HG03354 (cell line): ENCODE measurements at regions not wholly inside any gene's neighbourhood (a gene's known extent, or its start where the extent isn't known, plus 50 kb on each side); places are given as distances from the start of the nearest gene placed in this dataset.

Experiments used
- ATAC-seq: cut with Tn5 transposase; IDR thresholded peaks from one replicate; pipeline ENCODE4 v1.9.1; 2021; ENCODE audit warnings: mild to moderate bottlenecking; ENCODE audit not compliant: unreplicated experiment, poor library complexity, severe bottlenecking

DNA sequence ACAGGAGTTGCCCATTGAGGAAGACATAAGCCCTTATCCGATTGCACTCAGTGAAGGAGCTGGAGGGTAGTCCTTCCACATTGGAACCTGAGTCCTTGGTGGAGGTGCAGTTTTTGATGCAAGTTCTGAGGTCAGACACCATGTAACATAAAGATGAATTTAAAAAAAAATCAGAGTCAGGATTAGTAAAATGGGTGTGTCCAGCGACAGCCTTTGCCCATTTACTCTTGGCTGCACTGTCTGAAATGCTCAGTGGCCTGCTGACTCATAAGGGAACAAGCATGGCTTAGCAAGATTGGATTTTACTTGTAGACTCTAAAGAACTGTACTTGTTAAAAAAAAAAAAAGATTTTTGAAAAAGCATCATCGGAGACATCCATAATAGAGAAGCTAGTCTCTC is 241.1 kb upstream of the TOPAZ1 start:
- ATAC-seq, result no peak

DNA sequence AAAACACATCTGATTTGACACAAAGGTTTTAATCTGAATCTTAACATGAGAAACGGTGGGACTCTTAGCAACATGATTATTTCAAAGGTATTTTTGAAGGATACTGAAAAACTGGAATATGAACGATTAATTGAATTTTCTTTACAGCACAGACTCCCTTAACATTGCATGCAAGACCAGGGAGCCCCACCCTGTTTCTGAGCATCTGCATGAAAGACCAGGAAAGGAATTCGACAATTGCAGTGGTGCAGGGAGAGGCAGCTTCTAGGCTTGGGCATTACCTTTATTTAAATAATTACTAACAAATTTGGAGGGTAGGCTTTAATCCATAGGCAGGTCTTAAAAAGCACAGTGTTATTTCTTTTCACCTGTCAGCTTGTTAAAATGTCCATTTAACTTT is 240.6 kb upstream of the TOPAZ1 start:
- ATAC-seq, result no peak

DNA sequence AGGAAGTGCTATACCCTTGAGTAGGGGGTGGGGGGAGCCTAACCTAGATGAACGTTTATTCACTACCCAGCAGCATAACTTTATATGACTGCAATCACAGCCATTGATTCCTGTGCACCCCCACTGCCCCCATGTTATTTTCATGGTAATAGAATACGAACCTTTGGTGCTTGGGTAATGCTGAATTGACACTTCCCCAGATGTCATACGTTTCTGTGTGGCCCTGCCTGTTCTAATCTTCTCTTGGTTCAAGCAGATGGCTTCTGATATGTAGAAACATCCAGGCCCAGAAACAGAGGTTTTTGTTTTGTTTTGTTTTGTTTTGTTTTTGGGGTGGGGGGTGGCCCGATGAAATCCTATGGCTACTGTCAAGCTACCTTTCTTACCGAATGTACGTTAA is 237.9 kb upstream of the TOPAZ1 start:
- no peak for ATAC-seq

DNA sequence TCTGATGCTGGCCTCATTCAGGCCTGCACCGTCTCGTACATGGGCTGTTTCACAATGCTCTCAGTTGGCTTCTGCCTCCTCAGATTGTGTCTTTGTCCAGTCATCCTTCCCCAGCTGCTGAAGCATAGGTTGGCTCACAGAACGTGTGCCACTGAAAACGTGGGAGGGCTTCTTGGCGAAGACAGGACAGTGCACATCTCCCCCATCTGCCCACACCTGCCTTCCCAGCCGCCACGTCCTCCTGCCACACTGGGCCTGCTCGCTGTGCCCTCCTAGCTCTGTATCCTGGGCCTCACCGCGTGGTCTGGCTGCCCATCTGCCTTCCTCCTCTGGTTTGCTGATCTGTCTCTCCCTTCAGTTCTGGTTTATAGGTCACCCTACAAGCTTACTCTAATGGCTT is 230.0 kb upstream of the TOPAZ1 start:
- no peak for ATAC-seq

DNA sequence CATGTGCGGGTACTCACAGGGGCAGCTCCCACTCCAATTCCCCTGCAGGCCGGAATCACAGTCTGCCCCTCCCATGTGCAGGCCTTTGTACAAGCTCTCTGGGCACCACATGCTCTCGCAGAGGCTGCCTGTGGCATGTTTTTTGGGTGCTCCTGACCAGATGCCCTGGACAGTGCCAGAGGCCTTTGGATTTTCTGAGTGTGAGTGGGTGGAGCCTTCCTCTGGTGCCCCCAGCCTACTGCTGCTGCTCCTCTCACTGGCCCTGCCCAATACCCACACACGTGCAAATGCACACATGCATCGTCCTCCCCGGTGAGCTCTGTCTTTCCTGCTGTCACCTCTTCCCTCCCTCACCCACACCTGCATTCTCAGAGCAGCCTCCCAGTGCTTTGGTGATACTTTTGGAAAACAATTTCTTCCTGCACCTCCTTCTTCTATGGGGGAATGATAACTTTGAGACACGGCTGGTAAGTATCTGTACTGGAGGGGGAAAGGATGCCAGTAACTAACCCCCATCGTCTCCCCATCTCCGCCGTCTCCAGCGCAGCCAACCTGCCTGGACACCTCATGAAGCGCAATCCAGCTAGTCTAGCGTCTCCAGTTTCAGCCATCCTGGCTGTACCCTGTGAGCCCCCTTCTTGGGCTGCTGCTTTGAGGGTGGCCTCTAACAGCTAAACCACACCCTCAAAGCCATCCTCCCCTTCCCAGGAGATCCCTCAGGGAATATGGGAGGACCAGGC is 229.4 kb upstream of the TOPAZ1 start:
- ATAC-seq, result no peak

DNA sequence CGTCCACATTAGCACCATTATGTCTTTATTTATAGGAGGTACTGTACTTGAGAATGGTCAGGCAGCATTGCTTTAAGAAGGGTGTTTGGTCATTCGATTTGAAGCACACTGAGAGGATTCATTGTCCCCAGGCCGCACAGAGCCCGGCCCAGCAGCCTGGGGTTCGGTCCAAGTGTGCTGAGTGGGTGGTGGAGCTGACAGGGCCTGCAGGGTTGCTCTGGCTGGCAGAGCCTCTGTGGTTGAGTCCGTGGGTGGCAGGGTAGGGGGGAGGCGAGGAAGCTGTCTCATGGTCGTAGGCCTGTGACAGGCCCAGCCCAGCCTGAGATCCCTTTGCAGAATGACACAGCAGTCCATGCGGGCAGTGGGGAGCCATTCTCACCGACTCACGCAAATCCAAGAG is 227.7 kb upstream of the TOPAZ1 start:
- ATAC-seq, result no peak

DNA sequence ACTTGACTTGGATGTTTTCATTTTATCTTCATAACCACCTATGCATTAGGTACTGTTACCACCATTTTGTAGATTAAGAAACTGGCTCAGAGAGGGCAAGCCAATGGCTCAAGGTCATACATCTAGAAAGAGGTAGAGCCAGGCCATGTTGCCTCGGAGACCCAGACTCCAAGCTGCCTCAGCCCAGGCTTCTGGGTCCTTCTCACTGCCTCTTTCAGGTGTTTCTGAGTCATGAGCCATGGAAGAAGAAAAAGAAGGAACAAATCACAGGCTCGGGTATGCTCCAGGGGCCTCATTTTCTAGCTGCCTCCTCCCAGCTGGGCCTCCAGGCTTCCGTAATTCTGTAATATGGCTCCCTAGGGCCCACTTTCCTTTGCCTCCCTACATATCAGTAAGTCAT is 226.5 kb upstream of the TOPAZ1 start:
- no peak for ATAC-seq

DNA sequence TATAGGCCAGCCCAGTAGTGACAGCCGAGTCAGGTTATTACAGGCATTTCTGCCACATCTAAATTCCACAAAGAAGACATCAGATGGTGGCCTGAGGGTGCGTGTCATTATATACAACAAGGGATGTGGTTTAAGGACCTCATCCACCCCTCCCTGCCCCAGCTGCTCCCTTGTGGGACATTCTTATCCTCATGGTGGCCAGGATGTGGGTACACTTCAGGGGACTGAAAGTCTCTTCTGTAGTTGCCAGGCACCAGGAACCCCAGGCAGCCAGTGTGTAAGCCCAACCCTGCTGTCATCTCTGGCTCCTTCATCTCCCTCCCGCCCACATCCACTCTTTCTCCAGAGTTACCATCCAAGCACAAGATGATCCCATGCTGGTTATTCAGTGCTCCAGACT is 224.9 kb upstream of the TOPAZ1 start:
- no peak for ATAC-seq

DNA sequence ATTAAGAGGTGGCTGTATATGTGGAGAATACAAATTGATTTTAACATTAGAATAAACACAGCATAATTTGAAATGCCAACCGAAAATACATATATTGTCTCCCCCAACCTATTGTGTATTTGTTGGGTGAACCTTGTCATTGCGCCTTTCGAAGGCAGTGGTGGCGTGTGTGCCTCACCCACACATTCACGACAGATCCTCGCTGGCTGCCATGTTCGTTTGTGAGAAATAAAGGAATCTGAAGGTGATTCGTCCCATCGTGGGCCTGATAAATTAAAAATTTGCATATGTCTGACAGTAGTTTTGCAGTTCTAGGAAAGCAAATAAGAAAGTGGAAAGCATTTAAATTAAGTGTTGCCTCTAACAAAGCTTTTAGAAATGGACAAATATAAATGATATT is 222.8 kb upstream of the TOPAZ1 start:
- ATAC-seq, result no peak

DNA sequence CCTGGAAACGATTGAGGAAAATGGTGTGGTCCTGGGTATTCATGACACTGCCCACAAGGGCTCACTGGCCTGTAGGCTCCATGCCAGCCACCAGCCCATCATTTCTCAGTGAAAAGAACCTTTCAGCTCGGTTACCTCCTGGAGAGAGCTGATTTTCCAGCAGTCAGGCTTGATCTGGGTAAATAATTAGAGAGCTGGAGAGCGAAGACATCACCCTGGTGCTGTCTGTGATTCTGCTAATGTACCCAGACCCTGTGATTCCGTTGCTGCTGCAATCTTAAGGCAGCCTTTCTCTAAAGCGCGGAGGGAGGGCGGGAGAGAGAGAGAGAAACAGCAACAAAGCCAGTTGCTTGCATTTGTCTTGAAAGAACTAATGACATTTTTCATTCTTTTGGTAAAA is 221.9 kb upstream of the TOPAZ1 start:
- no peak for ATAC-seq

DNA sequence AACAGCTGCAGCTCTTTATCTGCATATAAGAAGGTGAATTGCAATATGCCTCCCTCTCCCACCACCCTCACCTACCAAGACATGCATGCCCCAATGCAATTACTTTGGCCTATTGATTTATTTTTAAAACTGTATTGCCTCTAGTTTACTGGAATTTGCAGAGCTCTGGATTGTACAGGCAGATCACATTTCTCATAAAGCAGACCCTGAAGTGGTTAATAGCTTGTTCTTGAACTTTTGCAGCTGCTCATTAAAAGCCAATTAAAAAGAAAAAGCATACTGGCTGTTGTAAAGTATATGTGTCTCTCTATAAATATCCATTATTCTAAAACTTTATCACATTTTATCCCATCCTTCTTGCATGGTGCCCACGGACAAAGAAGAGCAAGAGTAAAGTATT is 221.5 kb upstream of the TOPAZ1 start:
- ATAC-seq, result no peak

DNA sequence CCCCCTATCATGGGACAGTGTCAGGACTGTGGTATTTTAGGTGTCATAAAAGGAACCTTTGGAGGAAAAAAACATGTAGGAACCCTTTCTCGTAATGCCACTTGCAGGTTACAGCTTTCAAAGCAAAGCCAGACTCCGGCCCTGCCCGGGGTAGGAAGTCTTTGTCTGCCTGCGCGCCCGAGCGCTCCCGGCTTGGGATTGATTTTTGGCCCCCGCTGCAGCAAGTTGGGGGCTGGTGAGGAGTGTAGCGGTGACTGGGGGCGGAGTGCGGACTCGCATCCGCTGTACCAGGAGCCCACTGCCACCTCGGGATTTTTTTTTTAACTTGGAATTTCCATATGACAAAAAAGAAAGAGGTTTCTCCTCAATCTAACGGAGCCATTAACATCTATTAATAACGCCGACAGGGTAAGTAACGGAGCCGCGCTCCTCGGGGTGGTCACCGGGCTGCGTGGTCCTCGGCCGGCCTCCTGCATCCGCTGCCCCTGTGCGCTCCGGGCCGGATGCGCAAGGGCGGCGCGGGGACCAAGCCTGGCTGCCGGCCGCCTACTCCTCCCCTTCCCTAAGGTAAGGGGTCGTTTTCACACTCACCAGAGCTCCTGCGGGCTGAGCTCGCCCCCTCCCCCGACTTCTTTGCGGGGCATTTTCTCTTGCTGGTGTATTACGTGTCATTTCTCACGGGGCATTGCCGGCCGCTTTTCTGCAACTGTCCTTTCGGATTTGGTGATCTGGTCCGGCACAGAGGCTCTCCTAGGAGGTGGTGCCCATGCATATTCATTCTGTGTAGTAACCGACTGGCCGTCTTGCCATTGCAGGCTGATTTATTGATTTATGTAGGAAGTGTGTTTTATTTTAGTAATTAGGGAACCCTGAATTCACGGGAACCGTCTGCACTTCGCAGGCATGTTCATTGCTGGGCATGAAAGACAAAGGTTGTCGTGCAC is 219.8 kb upstream of the TOPAZ1 start:
- no peak for ATAC-seq

DNA sequence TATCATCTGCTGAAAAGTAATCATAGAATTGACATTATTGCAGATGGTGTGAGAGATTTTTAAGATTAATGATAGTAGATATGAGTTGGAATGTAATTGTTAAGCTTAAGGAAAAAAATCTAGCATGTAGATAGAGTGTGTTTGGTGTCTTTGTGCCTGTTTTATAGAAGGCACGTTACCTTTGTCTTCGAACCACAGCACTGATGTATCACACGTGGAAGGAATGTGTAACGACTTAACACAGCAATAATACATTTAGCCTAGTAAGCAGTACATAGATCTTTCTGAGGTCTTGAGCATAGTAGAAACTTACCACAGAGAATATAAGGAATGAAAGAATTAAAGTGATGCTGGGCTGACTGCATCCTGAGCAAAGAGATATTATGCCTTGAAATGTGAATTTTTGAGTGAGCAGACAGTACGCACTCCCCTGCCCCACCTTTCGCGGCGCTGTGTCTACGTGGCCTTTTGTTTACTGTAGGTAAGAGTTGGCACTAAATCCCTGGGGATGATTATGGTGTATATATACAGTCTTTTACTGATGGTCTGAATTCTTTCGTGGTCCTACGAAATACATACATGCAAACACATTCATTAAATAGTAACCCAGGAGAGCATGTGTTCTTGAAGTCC is 217.6 kb upstream of the TOPAZ1 start:
- no peak for ATAC-seq

DNA sequence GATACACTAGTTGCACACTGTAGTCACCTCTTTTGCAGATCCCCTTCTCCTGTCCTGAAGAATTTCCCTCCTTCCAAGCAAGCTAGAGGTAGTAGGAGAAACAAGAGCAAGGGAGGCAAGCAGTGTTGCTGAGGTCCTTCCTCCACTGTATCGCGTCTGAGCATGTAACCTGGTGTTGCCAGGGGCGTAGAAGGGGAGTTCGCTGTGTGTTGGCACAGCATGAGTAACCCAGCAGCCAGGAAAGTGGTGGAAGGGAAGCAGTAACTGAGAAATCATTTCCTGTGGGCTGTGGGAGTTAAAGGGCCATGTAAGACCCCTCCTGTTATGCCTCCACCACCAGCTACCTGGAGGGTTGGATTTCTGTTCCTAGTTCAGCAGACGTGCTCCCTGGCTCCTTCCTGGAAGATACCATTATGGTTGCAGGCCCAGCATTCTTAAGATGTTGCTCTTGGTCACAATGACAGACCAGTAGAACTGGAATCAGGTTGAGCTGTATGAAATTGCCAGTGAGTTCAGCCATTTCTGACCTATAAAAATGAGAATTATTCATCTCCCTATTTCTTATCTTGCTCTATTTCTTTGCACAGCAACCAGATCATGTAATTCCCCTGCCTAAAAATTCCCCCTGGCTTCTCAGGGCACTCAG is 215.3 kb upstream of the TOPAZ1 start:
- no peak for ATAC-seq

DNA sequence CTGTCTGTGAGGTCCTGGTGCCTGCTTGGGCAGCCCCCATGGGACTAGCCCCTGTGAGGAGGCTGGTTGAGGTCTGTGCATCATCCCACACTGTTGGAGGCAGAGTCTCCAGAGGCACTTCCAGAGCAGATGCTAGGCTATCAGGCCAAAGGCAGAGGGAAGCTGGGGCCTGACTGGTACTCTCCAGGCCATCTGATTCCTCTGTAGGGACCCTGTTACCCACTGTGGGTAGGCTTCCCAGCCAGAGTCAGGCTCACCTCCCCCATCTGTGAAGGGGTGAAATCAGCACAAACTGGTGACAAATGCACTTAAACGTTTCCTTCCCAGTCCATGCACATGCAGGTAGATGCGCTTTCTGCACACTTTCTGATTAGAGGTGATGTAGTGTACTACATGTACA is 212.6 kb upstream of the TOPAZ1 start:
- ATAC-seq, result no peak

DNA sequence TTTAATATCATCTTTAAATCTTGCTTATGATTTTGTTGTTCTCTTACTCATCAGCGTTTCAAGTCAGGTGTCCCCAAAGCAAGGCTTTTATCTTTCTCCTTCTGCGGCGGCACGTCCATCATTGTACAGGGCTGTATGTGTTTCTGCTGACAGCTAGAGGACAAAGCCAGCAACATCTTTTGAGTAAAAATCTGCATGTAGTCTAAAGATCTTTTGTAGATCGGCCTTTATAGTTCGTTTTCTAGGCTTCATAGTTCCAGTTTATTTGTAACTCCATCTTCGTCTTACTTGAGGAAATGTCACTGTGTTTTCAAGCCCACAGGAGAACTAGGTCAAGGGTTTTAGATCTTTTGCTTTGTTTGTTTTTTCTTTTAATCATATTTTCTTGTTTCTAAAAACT is 211.4 kb upstream of the TOPAZ1 start:
- ATAC-seq, result no peak

DNA sequence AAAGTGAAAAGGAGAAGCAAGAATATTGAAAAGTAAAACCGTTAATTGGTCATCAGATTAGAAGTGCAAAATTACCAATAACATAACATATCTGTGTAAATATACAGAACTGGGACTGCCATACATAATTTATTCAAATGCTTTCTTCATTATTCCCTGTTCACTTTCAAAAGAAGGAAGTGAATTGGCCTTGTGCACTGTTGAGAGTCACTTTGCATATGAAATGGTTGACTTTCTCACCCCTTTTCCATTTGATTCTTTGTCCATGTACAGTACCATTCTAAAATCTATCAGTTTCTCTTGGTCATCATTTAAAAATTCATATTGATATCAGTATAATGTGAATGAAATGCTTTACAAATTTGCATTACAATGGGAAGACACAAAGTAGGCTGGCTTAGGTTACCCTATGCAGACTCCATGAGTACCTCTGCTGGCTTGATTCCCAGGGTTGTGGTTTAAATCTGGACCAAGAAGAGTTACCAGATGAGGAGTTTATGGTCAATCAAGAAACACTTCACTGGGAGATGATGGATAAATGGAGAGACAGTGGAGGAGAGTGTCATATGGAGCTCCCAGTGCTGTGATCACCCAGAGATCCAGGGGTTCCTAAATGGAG is 210.9 kb upstream of the TOPAZ1 start:
- ATAC-seq, result no peak

DNA sequence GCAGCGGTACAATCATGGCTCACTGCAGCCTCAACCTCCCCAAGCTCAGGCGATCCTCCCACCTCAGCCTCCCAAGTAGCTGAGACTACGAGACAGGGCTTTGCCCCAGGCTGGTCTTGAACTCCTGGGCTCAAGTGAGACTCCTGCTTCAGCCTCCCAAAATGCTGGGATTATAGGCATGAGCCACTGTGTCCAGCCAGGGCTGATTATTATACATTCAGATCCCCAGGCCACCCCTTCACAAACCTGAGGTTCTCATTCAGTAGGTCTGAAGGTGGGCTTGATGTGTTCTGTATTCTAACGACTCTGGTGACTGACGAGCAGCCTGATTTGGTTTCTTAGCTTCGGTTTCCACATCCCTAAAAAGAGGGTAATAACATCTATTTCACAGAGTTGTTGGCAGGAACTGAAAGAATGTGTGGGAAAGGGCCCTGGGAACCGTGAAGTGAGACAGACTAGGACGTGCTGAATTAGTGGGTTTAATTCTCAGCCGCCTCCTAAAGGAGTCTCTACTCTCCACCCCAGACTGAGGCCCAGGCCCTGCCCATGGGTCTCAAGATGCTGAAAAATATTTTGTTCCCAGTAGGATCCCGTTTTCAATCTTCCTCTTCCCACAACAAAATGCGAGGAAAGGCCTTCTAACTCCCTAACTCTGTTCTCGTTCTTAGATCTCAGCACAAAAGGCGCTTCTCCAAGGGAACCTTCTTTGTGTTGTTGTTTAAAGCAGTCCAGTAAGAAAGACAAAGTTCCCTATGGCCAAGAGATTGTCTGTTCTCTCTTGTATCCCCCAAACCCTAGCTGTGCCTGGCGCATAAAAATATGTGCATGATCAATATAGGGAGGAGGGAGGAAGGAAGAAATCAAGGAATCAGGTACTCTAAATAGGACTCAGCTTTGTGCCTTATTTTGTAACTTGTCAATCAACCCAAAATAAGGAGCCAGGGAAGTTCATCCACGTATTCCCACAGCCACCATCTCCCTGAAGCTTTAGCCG is 210.0 kb upstream of the TOPAZ1 start:
- ATAC-seq, result no peak

DNA sequence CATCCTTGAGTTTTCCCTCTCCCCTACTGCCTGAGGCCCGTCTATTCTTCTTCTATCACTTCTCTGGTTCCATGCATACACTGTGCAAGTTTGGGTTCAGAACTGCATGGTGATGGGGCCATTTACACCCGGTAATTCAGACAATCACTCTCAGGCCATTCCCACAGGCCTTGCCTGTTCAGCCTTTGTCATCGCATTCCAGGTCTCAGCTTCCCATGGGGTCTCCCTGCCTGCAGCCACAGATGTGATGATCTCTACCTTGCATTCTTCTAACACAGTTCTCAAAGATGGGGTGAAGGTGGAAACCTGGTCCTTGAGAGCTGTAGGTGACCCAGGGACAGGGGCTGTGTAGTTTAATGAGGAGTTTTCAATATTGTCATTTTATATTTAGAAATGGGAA is 209.2 kb upstream of the TOPAZ1 start:
- ATAC-seq, result no peak
